GM12865 (cell line): ENCODE measurements at regions not wholly inside any gene's neighbourhood (a gene's known extent, or its start where the extent isn't known, plus 50 kb on each side); places are given as distances from the start of the nearest gene placed in this dataset.
"Not testable (repeated sequence)": the region's sequence is repeated elsewhere in the genome, so short reads cannot be mapped to it uniquely, and the experiment has no call there.

Source experiments
- DNase-seq: peaks from one replicate; pipeline ENCODE4 v3.0.0; 2010; ENCODE audit warnings: low read depth
- H3K4me3 ChIP-seq: 2 replicates; pipeline ENCODE4 v1.5.1; 2011; ENCODE audit warnings: mild to moderate bottlenecking, low read depth, low read length, control low read depth
- TF ChIP-seq, protein P1 (sequence below): IDR thresholded peaks from 2 replicates; pipeline ENCODE4 v1.5.1; 2011; ENCODE audit warnings: low read length, control low read depth, low read depth, inconsistent platforms; ENCODE audit not compliant: insufficient read depth; ENCODE audit errors: missing control alignments

DNA sequence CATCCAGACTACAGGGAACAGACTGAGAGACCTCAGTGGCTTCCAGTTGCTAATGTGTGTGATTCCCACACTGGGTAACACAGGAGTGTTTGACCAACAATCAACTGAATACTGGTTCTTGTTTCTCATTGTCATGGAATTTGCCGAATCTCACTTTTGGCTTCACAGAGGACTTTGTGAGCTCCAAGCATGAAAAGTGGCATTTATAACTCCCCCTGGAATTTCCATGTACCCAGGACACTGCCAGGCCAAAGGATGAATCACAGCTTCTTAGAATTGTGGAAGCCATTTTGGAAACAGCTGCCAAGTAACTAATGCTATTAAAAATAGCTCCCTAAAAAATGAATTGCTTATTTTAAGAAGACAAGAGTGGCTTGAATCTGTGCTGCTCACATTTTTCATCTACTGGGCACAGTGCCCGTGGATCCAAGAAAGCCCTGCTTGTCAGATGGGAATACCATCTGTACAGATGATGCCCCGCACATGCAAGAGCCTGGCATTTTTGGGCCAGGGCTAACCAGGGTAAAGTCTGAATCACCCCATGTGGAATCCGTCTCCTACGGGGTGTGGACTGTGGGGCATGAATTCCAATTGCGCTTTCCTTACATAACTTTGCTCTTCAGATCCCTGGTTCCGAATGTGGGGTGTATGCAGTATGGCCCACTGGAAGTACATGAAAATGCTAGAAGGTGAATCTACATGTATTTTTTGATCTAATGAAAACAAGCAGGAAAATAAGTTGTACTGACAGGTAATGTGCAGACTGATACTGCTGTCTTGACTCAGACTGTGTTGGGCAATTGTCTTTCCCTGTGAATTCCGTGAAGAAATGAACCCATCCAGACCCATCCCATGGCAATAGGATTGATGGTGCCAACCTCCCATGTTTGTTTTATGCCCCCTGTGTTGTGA lies 487.3 kb downstream of the SIPA1L2 start:
- H3K4me3 ChIP-seq = no peak overlapping the region
- TF ChIP-seq, protein P1, sequence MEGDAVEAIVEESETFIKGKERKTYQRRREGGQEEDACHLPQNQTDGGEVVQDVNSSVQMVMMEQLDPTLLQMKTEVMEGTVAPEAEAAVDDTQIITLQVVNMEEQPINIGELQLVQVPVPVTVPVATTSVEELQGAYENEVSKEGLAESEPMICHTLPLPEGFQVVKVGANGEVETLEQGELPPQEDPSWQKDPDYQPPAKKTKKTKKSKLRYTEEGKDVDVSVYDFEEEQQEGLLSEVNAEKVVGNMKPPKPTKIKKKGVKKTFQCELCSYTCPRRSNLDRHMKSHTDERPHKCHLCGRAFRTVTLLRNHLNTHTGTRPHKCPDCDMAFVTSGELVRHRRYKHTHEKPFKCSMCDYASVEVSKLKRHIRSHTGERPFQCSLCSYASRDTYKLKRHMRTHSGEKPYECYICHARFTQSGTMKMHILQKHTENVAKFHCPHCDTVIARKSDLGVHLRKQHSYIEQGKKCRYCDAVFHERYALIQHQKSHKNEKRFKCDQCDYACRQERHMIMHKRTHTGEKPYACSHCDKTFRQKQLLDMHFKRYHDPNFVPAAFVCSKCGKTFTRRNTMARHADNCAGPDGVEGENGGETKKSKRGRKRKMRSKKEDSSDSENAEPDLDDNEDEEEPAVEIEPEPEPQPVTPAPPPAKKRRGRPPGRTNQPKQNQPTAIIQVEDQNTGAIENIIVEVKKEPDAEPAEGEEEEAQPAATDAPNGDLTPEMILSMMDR = no peak
- no peak for DNase-seq

DNA sequence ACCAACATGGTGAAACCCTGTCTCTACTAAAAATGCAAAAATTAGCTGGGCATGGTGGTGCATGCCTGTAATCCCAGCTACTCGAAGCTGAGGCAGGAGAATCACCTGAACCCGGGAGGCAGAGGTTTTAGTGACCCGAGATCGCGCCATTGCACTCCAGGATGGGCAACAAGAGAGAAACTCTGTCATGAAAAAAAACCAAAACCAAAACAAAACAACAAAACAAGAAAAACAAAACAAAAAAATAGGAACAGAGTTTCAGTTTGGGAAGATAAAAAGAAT lies 488.8 kb downstream of the SIPA1L2 start:
- not testable (repeated sequence) for DNase-seq, H3K4me3 ChIP-seq

DNA sequence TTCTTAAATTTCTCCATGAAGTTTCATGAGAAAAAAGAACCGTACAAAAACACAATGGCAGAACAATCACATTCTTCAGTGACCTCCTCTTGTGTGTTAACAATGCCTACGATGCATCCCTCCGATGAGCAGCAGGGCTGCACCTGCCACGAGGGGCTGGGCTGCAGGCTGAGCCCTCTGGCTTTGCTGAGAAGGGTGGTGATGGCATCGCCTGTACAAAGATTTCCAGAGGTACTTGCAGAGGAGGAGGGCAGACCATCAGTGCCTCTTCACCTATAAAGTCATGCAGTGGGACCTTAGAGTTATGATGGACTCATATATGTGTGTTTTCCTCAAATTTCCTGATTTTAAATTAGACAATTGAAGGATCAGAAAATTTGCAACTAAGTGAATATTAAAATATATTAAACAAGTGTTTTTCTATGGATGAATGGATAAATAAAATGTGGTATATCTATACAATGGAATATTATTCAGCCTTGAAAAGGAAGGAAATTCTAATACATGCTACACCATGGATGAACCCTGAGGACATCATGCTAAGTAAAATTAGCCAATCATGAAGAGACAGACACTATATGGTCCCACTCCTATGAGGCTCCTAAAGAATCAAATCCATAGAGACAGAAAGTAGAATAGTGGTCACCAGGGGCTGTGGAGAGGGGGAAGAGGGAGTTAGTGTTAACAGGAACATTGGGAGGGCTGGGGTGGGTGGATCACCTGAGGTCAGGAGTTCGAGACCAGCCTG lies 489.3 kb downstream of the SIPA1L2 start:
- TF ChIP-seq, protein P1 = no peak
- no peak for DNase-seq
- H3K4me3 ChIP-seq = no peak overlapping the region

DNA sequence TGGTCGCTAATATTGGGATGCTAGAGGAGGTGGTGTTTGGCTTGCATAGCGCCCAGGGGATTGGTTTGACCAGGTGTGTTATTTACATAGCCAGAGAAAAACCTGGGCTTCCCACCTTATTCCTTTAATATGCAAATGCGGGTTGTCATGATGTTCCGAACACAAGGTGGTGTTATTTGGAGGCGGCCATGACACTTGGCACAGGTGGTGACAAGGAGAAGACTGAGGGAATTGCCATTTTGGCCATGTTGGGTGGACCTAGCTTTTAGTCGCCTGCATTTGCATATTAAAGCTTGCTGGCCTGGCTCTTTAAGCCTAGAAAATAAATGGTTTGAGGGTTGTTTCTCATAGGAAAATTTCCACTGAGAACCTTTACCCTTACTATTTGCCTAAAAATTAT lies 490.5 kb downstream of the SIPA1L2 start:
- no peak for DNase-seq
- no peak overlapping the region for H3K4me3 ChIP-seq
- TF ChIP-seq, protein P1 = no peak

DNA sequence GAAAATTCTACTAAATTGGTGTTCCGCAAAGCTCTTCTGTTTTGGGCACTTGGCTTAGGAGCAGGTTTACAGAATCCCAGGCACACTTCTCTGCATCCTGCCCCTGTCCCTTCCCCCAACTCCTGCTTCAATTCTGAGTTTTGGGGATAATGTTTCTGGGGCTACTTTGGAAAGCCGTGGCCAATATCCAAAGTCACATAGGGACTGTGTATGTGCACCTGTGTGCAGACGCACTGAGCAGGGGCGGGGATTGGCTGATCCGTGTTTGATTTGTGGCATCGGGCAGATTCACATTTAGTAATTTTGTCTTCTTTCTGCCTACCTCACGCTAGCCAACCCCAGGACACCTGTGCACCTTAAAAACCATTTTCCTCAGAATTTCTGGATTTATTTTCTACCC lies 491.9 kb downstream of the SIPA1L2 start:
- H3K4me3 ChIP-seq = no peak overlapping the region
- no peak for DNase-seq
- TF ChIP-seq, protein P1 = no peak

DNA sequence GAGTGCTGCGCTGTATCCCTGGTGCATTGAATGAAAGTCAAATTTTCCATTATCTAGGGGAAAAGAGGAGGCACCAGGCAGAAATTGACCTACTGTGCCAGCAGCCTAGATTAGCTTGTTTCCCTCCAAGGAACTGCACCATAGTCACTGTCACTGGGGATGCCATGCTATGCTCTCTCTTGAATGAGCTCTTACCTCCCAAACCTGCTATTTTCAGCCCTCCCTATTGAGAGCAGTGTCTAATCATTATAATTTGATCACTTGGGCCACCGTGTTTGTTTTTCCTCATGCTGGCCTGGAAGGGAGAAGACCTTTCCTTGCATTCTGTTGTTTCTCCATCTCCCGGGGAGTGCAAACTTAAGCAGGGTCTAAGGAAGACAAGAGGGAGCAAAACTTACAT lies 492.9 kb downstream of the SIPA1L2 start:
- TF ChIP-seq, protein P1 = no peak
- no peak for DNase-seq
- no peak overlapping the region for H3K4me3 ChIP-seq

DNA sequence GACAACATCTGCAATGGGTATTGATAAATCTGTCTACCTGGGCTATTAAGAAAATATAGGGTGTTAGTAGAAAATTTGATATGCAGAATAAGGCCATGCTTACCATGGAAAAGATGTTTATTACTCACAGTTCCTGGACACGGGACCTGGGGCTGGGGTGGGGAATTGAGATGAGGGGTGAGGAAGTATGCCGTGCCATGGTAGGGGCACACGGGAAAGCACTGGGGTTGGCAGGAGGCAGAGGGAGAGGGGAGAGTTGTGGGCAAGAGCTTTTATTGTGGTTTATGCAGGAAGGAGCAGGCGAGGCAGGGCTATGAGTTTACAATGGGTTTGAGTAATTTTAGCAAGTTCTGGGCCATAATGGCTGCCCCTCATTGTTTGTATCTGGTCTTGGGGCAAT lies 493.8 kb downstream of the SIPA1L2 start:
- TF ChIP-seq, protein P1 = no peak
- no peak overlapping the region for H3K4me3 ChIP-seq
- no peak for DNase-seq
